Inferior parietal cortex (tissue), 1 donor: ENCODE measurements at regions not wholly inside any gene's neighbourhood (a gene's known extent, or its start where the extent isn't known, plus 50 kb on each side); places are given as distances from the start of the nearest gene placed in this dataset.

Experiments used
- DNase-seq: peaks from one replicate; pipeline ENCODE4 v3.0.0-alpha.2; 2016; ENCODE audit errors: extremely low spot score

GRCh38 chr2:16333681-16334080 lies 332.0 kb downstream of the CYRIA start:
- DNase-seq = no peak

GRCh38 chr2:16332681-16333557 lies 332.7 kb downstream of the CYRIA start:
- no peak for DNase-seq

GRCh38 chr2:16331772-16332171 lies 333.9 kb downstream of the CYRIA start:
- DNase-seq = no peak

GRCh38 chr2:16330982-16331381 lies 334.7 kb downstream of the CYRIA start:
- no peak for DNase-seq

GRCh38 chr2:16330571-16330970 lies 335.1 kb downstream of the CYRIA start:
- no peak for DNase-seq

- DNase-seq = no peak
Measured at GRCh38 chr2:16330012-16330411, 335.6 kb downstream of the CYRIA start.

- no peak for DNase-seq
Measured at GRCh38 chr2:16329421-16329820, 336.2 kb downstream of the CYRIA start.

- DNase-seq = no peak
Measured at GRCh38 chr2:16328521-16329190, 337.0 kb downstream of the CYRIA start.

- no peak for DNase-seq
Measured at GRCh38 chr2:16327326-16327725, 338.3 kb downstream of the CYRIA start.

- no peak for DNase-seq
Measured at GRCh38 chr2:16326711-16327300, 338.8 kb downstream of the CYRIA start.

GRCh38 chr2:16325976-16326510 lies 339.6 kb downstream of the CYRIA start:
- DNase-seq = no peak

GRCh38 chr2:16325016-16325975 lies 340.3 kb downstream of the CYRIA start:
- DNase-seq = no peak

- no peak for DNase-seq
Measured at GRCh38 chr2:16324544-16324937, 341.1 kb downstream of the CYRIA start.

GRCh38 chr2:16323551-16324543 lies 341.8 kb downstream of the CYRIA start:
- no peak for DNase-seq

- no peak for DNase-seq
Measured at GRCh38 chr2:16323126-16323520, 342.5 kb downstream of the CYRIA start.

GRCh38 chr2:16322308-16323125 lies 343.1 kb downstream of the CYRIA start:
- no peak for DNase-seq

GRCh38 chr2:16321872-16322271 lies 343.8 kb downstream of the CYRIA start:
- DNase-seq = peak; percentile 47

GRCh38 chr2:16321256-16321655 lies 344.4 kb downstream of the CYRIA start:
- DNase-seq = no peak

- peak; percentile 60 for DNase-seq
Measured at GRCh38 chr2:16320716-16321115, 344.9 kb downstream of the CYRIA start.
